ENCODE measurements at regions not wholly inside any gene's neighbourhood (a gene's known extent, or its start where the extent isn't known, plus 50 kb on each side); places are given as distances from the start of the nearest gene placed in this dataset.

DNA sequence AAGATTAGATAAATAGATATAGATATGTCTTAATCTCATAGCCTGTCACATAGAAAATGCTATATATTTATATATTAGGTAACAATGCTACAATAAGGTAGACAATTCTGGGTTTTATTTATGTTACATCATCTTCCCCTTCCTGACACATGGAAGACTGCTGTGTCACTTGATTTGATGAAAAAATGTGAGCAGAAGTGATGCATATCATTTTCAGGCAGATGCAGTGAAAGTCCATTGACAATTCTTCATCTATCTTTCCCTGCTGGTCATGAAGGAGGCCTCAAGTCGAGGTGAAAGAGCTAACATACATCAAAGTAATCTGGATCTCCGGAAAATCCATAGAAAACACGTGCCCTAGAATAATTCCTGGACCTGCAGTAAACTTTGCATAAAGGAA lies 57.8 kb upstream of the CHD1 start:
- TF ChIP-seq, protein P1, sequence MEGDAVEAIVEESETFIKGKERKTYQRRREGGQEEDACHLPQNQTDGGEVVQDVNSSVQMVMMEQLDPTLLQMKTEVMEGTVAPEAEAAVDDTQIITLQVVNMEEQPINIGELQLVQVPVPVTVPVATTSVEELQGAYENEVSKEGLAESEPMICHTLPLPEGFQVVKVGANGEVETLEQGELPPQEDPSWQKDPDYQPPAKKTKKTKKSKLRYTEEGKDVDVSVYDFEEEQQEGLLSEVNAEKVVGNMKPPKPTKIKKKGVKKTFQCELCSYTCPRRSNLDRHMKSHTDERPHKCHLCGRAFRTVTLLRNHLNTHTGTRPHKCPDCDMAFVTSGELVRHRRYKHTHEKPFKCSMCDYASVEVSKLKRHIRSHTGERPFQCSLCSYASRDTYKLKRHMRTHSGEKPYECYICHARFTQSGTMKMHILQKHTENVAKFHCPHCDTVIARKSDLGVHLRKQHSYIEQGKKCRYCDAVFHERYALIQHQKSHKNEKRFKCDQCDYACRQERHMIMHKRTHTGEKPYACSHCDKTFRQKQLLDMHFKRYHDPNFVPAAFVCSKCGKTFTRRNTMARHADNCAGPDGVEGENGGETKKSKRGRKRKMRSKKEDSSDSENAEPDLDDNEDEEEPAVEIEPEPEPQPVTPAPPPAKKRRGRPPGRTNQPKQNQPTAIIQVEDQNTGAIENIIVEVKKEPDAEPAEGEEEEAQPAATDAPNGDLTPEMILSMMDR (IDR thresholded peaks at IDR 0.05; ENCODE audit: low read length) = no peak
- TF ChIP-seq EZH2phosphoT487 (IDR thresholded peaks at IDR 0.05; ENCODE audit: low read length) = no peak

Data from MM.1S (cell line).